ENCODE measurements at regions not wholly inside any gene's neighbourhood (a gene's known extent, or its start where the extent isn't known, plus 50 kb on each side); places are given as distances from the start of the nearest gene placed in this dataset.
"Not testable (repeated sequence)": the region's sequence is repeated elsewhere in the genome, so short reads cannot be mapped to it uniquely, and the experiment has no call there.

- no peaks in the 10 kb centered on the region for H3K27me3 ChIP-seq
- no peak overlapping the region for H3K4me3 ChIP-seq
- H3K36me3 ChIP-seq = no peaks in the 10 kb centered on the region
- DNase-seq (ENCODE audit: low read depth in 1 of 2, low spot score in 1 of 2) = no peak
- TF ChIP-seq CTCF (IDR thresholded peaks at IDR 0.05; ENCODE audit: low read depth, low read length) = no peak
- no peaks in the 10 kb centered on the region for H3K4me1 ChIP-seq (ENCODE audit: low read depth)
- no peak overlapping the region for H3K27ac ChIP-seq
- H3K9me3 ChIP-seq (ENCODE audit: low read depth) = no peaks in the 10 kb centered on the region
Measured at GRCh38 chr6:9308284-9308683, 872.9 kb upstream of the SLC35B3 start.

GRCh38 chr6:9307786-9308185 lies 872.4 kb upstream of the SLC35B3 start:
- Histone ChIP-seq H3K27me3 (no peaks in the 10 kb centered on the region), H3K9me3 (ENCODE audit: low read depth) (no peaks in the 10 kb centered on the region), H3K36me3 (no peaks in the 10 kb centered on the region), H3K4me3 (no peak overlapping the region), H3K4me1 (ENCODE audit: low read depth) (no peaks in the 10 kb centered on the region), H3K27ac (no peak overlapping the region)
- no peak for DNase-seq (ENCODE audit: low read depth in 1 of 2, low spot score in 1 of 2)
- TF ChIP-seq CTCF (IDR thresholded peaks at IDR 0.05; ENCODE audit: low read depth, low read length) = no peak

- Histone ChIP-seq H3K4me3 (no peak overlapping the region), H3K4me1 (ENCODE audit: low read depth) (no peaks in the 10 kb centered on the region), H3K36me3 (no peaks in the 10 kb centered on the region), H3K27ac (no peak overlapping the region), H3K27me3 (no peaks in the 10 kb centered on the region), H3K9me3 (ENCODE audit: low read depth) (no peaks in the 10 kb centered on the region)
- DNase-seq (ENCODE audit: low read depth in 1 of 2, low spot score in 1 of 2) = no peak
- no peak for TF ChIP-seq CTCF (IDR thresholded peaks at IDR 0.05; ENCODE audit: low read depth, low read length)
Measured at GRCh38 chr6:9307187-9307586, 871.8 kb upstream of the SLC35B3 start.

GRCh38 chr6:9295644-9296043 lies 860.3 kb upstream of the SLC35B3 start:
- TF ChIP-seq CTCF (IDR thresholded peaks at IDR 0.05; ENCODE audit: low read depth, low read length) = no peak
- Histone ChIP-seq H3K4me3 (no peak overlapping the region), H3K36me3 (no peaks in the 10 kb centered on the region), H3K27me3 (no peaks in the 10 kb centered on the region), H3K9me3 (ENCODE audit: low read depth) (no peaks in the 10 kb centered on the region), H3K27ac (no peak overlapping the region), H3K4me1 (ENCODE audit: low read depth) (no peaks in the 10 kb centered on the region)
- no peak for DNase-seq (ENCODE audit: low read depth in 1 of 2, low spot score in 1 of 2)

GRCh38 chr6:9292975-9293374 lies 857.6 kb upstream of the SLC35B3 start:
- Histone ChIP-seq H3K27me3 (no peaks in the 10 kb centered on the region), H3K27ac (no peak overlapping the region), H3K4me3 (no peak overlapping the region), H3K9me3 (ENCODE audit: low read depth) (no peaks in the 10 kb centered on the region), H3K36me3 (no peaks in the 10 kb centered on the region), H3K4me1 (ENCODE audit: low read depth) (no peaks in the 10 kb centered on the region)
- DNase-seq (ENCODE audit: low read depth in 1 of 2, low spot score in 1 of 2) = no peak
- TF ChIP-seq CTCF (IDR thresholded peaks at IDR 0.05; ENCODE audit: low read depth, low read length) = no peak

- not testable (repeated sequence) for H3K4me1 ChIP-seq (ENCODE audit: low read depth); H3K9me3 ChIP-seq (ENCODE audit: low read depth); H3K4me3 ChIP-seq; H3K36me3 ChIP-seq; DNase-seq (ENCODE audit: low read depth in 1 of 2, low spot score in 1 of 2); H3K27ac ChIP-seq; H3K27me3 ChIP-seq
Measured at GRCh38 chr6:9290342-9290741, 855.0 kb upstream of the SLC35B3 start.
